HepG2 (cell line): ENCODE measurements at regions not wholly inside any gene's neighbourhood (a gene's known extent, or its start where the extent isn't known, plus 50 kb on each side); places are given as distances from the start of the nearest gene placed in this dataset.

Experiments
- ATAC-seq: fragments of 200-7000 bp; cut with Tn5 transposase; 3 replicates; pipeline ENCODE4 v1.9.1; 2020; ENCODE audit warnings: mild to moderate bottlenecking, moderate library complexity
- BruUV-seq: library from RNA; stranded (reverse); fragments of 400-500 nt; replicated peaks from 2 replicates; lab custom pipeline; 2021; lab: Mats Ljungman, UMichigan
- CTCF ChIA-PET: fragments of 300-600 bp; formaldehyde crosslinking; extraction: SDS; loops from one replicate; lab custom pipeline; 2021; ENCODE audit warnings: low total read pairs, inconsistent platforms, low intra/inter-chr PET ratio; lab: Yijun Ruan, JAX
- POLR2A ChIA-PET: fragments of 350-600 bp; sonication (Branson Sonifier 250); formaldehyde crosslinking; loops from one replicate; lab custom pipeline; 2020; ENCODE audit warnings: antibody characterized with exemption, inconsistent platforms; lab: Yijun Ruan, JAX
- DNase-seq: peaks from one replicate; pipeline ENCODE4 v3.0.0-alpha.2; 2015; ENCODE audit warnings: low spot score
- FAIRE-seq: peaks from 3 replicates; lab custom pipeline; 2011; peaks lifted over from hg19 to GRCh38; lab: Jason Lieb, UNC
- H2AFZ ChIP-seq: one replicate; pipeline ENCODE4 v1.6.1; 2011; ENCODE audit warnings: low read length, inconsistent platforms
- H3K27ac ChIP-seq: fragments of 300-600 bp; 3 replicates; pipeline ENCODE4 v1.8.0; 2011; ENCODE audit warnings: mixed run types, mild to moderate bottlenecking, mixed read lengths, low read length, inconsistent platforms; ENCODE audit not compliant: insufficient read depth; ENCODE audit errors: extremely low read length
- H3K27me3 ChIP-seq, 2 experiments: fragments of 200-600 bp in 1 of 2; 2 replicates in 1 of 2; 3 replicates in 1 of 2; pipeline versions ENCODE4 v1.6.0 to v1.8.0; 2011; ENCODE audit warnings: low read length in 2 of 2, mild to moderate bottlenecking in 2 of 2, moderate library complexity in 2 of 2, inconsistent platforms in 1 of 2; ENCODE audit not compliant: insufficient read depth in 2 of 2, control insufficient read depth in 1 of 2
- H3K36me3 ChIP-seq, 2 experiments: fragments of 200-600 bp in 1 of 2; replicated peaks in 1 of 2; 2 replicates in 1 of 2; 3 replicates in 1 of 2; pipeline versions ENCODE4 v1.5.1 to v1.8.0; 2011; ENCODE audit warnings: low read length in 2 of 2, inconsistent platforms in 1 of 2; ENCODE audit not compliant: insufficient read depth in 2 of 2, control insufficient read depth in 1 of 2
- H3K4me1 ChIP-seq: 2 replicates; pipeline ENCODE4 v1.5.1; 2012; ENCODE audit warnings: low read length, inconsistent platforms; ENCODE audit not compliant: insufficient read depth
- H3K4me2 ChIP-seq: 2 replicates; pipeline ENCODE4 v1.6.0; 2011; ENCODE audit warnings: low read depth, low read length, inconsistent platforms
- H3K4me3 ChIP-seq, 3 experiments: fragments of 200-600 bp in 1 of 3; sonication (generic), shearing (Covaris generic) in 1 of 3; replicated peaks in 1 of 3; 2 replicates each; pipeline ENCODE4 v1.5.1; 2011 to 2016; ENCODE audit warnings: low read length in 3 of 3, inconsistent platforms in 2 of 3, low read depth in 2 of 3, mild to moderate bottlenecking in 2 of 3, control low read depth in 1 of 3, mixed read lengths in 1 of 3; ENCODE audit not compliant: insufficient read depth in 1 of 3
- H3K79me2 ChIP-seq: one replicate; pipeline ENCODE4 v1.6.1; 2011; ENCODE audit warnings: low read length, inconsistent platforms; ENCODE audit not compliant: insufficient read depth
- H3K9ac ChIP-seq: 2 replicates; pipeline ENCODE4 v1.6.0; 2011; ENCODE audit warnings: mild to moderate bottlenecking, low read depth, low read length, inconsistent platforms; ENCODE audit not compliant: insufficient read depth
- H3K9me3 ChIP-seq: 2 replicates; pipeline ENCODE4 v1.5.1; 2012; ENCODE audit warnings: mild to moderate bottlenecking, low read length
- H4K20me1 ChIP-seq: 2 replicates; pipeline ENCODE4 v1.6.0; 2011; ENCODE audit warnings: inconsistent platforms, mild to moderate bottlenecking, low read length, moderate library complexity; ENCODE audit not compliant: insufficient read depth
- GATAD1 ChIP-seq: IDR thresholded peaks from 2 replicates; pipeline ENCODE4 v1.6.1; 2016; ENCODE audit warnings: missing genetic modification reagents, missing compliant biosample characterization
- KDM5A ChIP-seq: fragments of 200-600 bp; sonication (generic); IDR thresholded peaks from 2 replicates; pipeline ENCODE4 v1.7.0; 2018; ENCODE audit warnings: antibody characterized with exemption, mild to moderate bottlenecking, low read length, borderline replicate concordance
- NCOA5 ChIP-seq: sonication (generic); formaldehyde crosslinking; IDR thresholded peaks from 2 replicates; pipeline ENCODE4 v1.4.0; 2020; ENCODE audit warnings: missing genetic modification reagents
- ZBTB20 ChIP-seq: sonication (generic); formaldehyde crosslinking; IDR thresholded peaks from 2 replicates; pipeline ENCODE4 v1.8.1; 2023; ENCODE audit warnings: missing genetic modification reagents, low read depth, mild to moderate bottlenecking, borderline replicate concordance
- ZNF142 ChIP-seq: sonication (generic); formaldehyde crosslinking; IDR thresholded peaks from 2 replicates; pipeline ENCODE4 v1.4.0; 2020; ENCODE audit warnings: missing genetic modification reagents
- ZNF672 ChIP-seq: sonication (generic); formaldehyde crosslinking; IDR thresholded peaks from 2 replicates; pipeline ENCODE4 v1.8.1; 2022; ENCODE audit warnings: missing genetic modification reagents
- WGBS: methylation state at CpG from one replicate; pipeline ENCODE4 v1.1.6; 2017; ENCODE audit warnings: low lambda C conversion rate; 5-methylcytosine and 5-hydroxymethylcytosine counted together
- in situ Hi-C: cut with HindIII; loops from 2 replicates; pipeline ENCODE4 v1.10.0; 2017; ENCODE audit warnings: low pct_unique_long_range_greater_than_20kb; ENCODE audit not compliant: extremely low pct_ligation_motif_present
- intact Hi-C: fragments of 100-400 bp; cut with micrococcal nuclease; formaldehyde crosslinking; loops from one replicate; pipeline ENCODE4 v1.10.0; 2022; ENCODE audit not compliant: unreplicated experiment

DNA sequence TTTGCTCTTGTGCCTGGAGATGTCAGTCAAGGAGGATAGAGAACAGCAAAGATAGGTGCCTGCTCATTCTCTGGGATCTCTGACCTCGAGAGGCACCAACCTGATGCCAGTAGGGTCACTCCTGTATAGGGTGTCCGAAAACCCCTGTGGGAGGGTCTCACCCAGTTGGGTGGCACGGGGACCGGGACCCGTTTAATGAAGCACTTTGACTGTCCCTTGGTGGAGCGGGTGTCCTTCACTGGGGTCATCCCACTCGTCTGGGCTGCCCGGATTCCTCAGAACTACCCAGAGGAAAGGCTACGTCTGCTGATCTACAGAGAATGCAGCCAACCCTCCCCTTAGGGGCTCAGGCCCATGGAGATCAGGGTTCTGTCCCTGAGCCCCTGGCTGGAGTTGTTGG lies 157.6 kb downstream of the CAPZA3 start:
- no peak for TF ChIP-seq ZNF672 (CRISPR knock-in tag)
- TF ChIP-seq ZNF142 (CRISPR knock-in tag), result no peak
- no peak for TF ChIP-seq KDM5A
- TF ChIP-seq GATAD1 (CRISPR knock-in tag), result no peak
- TF ChIP-seq NCOA5, result no peak
- TF ChIP-seq ZBTB20 (CRISPR knock-in tag), result no peak
- Histone ChIP-seq H3K4me3 (no peak overlapping the region), H3K79me2 (no peaks in the 10 kb centered on the region), H2AFZ (no peak overlapping the region), H3K4me2 (no peak overlapping the region), H3K4me1 (no peaks in the 10 kb centered on the region), H3K27ac (no peak overlapping the region), H4K20me1 (no peaks in the 10 kb centered on the region), H3K36me3 (no peaks in the 10 kb centered on the region), H3K9me3 (no peaks in the 10 kb centered on the region), H3K9ac (no peak overlapping the region), H3K27me3 (no peaks in the 10 kb centered on the region)
- ChIA-PET POLR2A (no interaction called here), CTCF (no interaction called here)
- DNase-seq (no peak), FAIRE-seq (no peak), ATAC-seq (no peak)
- 30% methylated on average over 2 of the region's 9 CpGs for WGBS
- BruUV-seq, result no TSS peak
- intact Hi-C loops (no loop called here), in situ Hi-C loops (no loop called here)
